Stimulated activated CD8-positive, alpha-beta memory T cell treated with anti-CD3 and anti-CD28 coated beads, Interleukin-4, amount 100 ng/mL, for 24 hours (primary cell): ENCODE measurements at regions not wholly inside any gene's neighbourhood (a gene's known extent, or its start where the extent isn't known, plus 50 kb on each side); places are given as distances from the start of the nearest gene placed in this dataset.
"Not testable (repeated sequence)": the region's sequence is repeated elsewhere in the genome, so short reads cannot be mapped to it uniquely, and the experiment has no call there.

Experiments used
- DNase-seq: peaks from one replicate; pipeline ENCODE4 v3.0.0-alpha.2; 2020; ENCODE audit warnings: low read depth

- DNase-seq = no peak
These were observed 50.6 kb upstream of the C1QTNF9B start for GRCh38 chr13:23947893-23948292.

GRCh38 chr13:23949200-23949599, 51.9 kb upstream of the C1QTNF9B start:
- no peak for DNase-seq

- DNase-seq = no peak
These were observed 52.4 kb upstream of the C1QTNF9B start for GRCh38 chr13:23949736-23950135.

- DNase-seq = no peak
These were observed 53.6 kb upstream of the C1QTNF9B start for GRCh38 chr13:23950736-23951510.

- DNase-seq = no peak
These were observed 55.5 kb upstream of the C1QTNF9B start for GRCh38 chr13:23952796-23953195.

- DNase-seq = no peak
These were observed 56.7 kb upstream of the C1QTNF9B start for GRCh38 chr13:23953860-23954512.

GRCh38 chr13:23955064-23955463, 57.8 kb upstream of the C1QTNF9B start:
- no peak for DNase-seq

GRCh38 chr13:23956106-23956505, 58.8 kb upstream of the C1QTNF9B start:
- no peak for DNase-seq

GRCh38 chr13:23957981-23958380, 60.7 kb upstream of the C1QTNF9B start:
- DNase-seq = no peak

- no peak for DNase-seq
These were observed 62.0 kb upstream of the C1QTNF9B start for GRCh38 chr13:23959231-23959862.

GRCh38 chr13:23960566-23961156, 63.4 kb upstream of the C1QTNF9B start:
- no peak for DNase-seq

GRCh38 chr13:23963184-23963931, 66.1 kb upstream of the C1QTNF9B start:
- DNase-seq = no peak

GRCh38 chr13:23963947-23964346, 66.6 kb upstream of the C1QTNF9B start:
- DNase-seq = no peak

- DNase-seq = no peak
These were observed 68.0 kb upstream of the C1QTNF9B start for GRCh38 chr13:23965346-23965745.

- no peak for DNase-seq
These were observed 69.0 kb upstream of the C1QTNF9B start for GRCh38 chr13:23966221-23966690.

GRCh38 chr13:23966691-23967615, 69.7 kb upstream of the C1QTNF9B start:
- no peak for DNase-seq

GRCh38 chr13:23967792-23968191, 70.5 kb upstream of the C1QTNF9B start:
- DNase-seq = not testable (repeated sequence)

GRCh38 chr13:23969647-23970046, 72.3 kb upstream of the C1QTNF9B start:
- no peak for DNase-seq

GRCh38 chr13:23979361-23980159, 82.3 kb upstream of the C1QTNF9B start:
- peak; percentile 8 for DNase-seq

GRCh38 chr13:23980160-23980551, 82.9 kb upstream of the C1QTNF9B start:
- peak; percentile 90 for DNase-seq
